ENCODE measurements at regions not wholly inside any gene's neighbourhood (a gene's known extent, or its start where the extent isn't known, plus 50 kb on each side); places are given as distances from the start of the nearest gene placed in this dataset.
A peak's percentile ranks its signal among the peaks of the same experiment; 100 is the strongest.

DNA sequence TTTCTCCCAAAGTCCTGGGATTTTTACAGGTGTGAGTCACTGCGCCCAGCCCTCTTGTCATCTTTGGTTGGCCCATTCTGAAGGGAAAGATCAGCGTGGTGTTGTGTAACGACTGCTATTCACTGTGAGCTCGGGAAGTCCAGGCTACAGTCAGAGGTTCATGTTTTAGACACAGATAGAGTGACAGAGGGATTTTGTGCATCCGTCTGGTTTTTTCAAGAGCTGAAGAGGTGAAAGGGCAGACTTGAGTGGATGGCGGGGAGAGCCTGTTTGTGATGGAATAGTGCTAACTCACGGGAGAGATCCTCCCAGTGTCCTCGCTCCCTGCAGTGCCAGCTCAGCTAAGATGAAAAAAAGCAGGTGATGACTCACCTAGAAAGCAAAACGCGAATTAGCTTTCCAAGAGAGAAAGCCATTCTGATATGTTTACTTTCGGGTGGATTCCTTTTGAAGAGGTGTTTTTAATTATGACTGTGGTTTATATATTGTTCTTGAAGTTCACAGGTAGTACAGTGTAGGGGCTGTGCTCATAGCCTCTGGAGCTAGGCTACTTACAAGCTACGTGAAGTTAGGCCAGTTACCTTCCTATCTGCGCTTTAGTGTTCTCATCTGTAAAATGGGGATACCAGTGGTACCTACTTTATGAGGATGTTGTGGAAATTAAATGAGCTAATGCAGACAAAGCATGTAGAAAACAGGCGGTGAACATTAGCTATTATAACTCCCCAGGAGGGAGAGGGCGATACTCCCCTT, 67.2 kb downstream of the C11orf91 start:
- DNase-seq (ENCODE audit: low read depth): peak; percentile 56
- no peaks in the 10 kb centered on the region for H3K27me3 ChIP-seq (ENCODE audit: control insufficient read depth, insufficient read depth, low read length)
- no peaks in the 10 kb centered on the region for H3K36me3 ChIP-seq (ENCODE audit: control insufficient read depth, insufficient read depth, low read length)
- no peak overlapping the region for H3K4me3 ChIP-seq (ENCODE audit: low read depth, low read length)
- TF ChIP-seq, protein P1, sequence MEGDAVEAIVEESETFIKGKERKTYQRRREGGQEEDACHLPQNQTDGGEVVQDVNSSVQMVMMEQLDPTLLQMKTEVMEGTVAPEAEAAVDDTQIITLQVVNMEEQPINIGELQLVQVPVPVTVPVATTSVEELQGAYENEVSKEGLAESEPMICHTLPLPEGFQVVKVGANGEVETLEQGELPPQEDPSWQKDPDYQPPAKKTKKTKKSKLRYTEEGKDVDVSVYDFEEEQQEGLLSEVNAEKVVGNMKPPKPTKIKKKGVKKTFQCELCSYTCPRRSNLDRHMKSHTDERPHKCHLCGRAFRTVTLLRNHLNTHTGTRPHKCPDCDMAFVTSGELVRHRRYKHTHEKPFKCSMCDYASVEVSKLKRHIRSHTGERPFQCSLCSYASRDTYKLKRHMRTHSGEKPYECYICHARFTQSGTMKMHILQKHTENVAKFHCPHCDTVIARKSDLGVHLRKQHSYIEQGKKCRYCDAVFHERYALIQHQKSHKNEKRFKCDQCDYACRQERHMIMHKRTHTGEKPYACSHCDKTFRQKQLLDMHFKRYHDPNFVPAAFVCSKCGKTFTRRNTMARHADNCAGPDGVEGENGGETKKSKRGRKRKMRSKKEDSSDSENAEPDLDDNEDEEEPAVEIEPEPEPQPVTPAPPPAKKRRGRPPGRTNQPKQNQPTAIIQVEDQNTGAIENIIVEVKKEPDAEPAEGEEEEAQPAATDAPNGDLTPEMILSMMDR (IDR thresholded peaks at IDR 0.05; ENCODE audit: insufficient read depth, low read length, poor library complexity, severe bottlenecking): no peak

DNA sequence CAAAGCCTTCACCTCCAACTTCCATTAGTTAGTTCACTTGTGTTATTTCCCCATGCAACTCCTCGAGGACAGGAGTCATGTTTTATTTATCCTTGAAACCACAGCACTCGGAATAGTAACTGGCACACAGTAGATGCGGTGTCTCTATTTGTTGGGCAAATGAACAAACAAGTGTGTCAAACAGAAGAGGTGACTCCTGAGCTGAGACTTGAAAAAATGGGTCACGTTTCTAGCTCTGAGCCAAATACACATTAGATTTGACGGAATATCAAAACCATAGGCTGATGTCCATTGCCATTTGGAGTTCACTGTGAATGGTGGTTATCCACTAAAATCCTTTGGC, 68.9 kb downstream of the C11orf91 start:
- no peak for DNase-seq (ENCODE audit: low read depth)
- Histone ChIP-seq H3K4me3 (ENCODE audit: low read depth, low read length) (no peak overlapping the region), H3K27me3 (ENCODE audit: control insufficient read depth, insufficient read depth, low read length) (no peaks in the 10 kb centered on the region), H3K36me3 (ENCODE audit: control insufficient read depth, insufficient read depth, low read length) (no peaks in the 10 kb centered on the region)
- TF ChIP-seq, protein P1 (IDR thresholded peaks at IDR 0.05; ENCODE audit: insufficient read depth, low read length, poor library complexity, severe bottlenecking): no peak

DNA sequence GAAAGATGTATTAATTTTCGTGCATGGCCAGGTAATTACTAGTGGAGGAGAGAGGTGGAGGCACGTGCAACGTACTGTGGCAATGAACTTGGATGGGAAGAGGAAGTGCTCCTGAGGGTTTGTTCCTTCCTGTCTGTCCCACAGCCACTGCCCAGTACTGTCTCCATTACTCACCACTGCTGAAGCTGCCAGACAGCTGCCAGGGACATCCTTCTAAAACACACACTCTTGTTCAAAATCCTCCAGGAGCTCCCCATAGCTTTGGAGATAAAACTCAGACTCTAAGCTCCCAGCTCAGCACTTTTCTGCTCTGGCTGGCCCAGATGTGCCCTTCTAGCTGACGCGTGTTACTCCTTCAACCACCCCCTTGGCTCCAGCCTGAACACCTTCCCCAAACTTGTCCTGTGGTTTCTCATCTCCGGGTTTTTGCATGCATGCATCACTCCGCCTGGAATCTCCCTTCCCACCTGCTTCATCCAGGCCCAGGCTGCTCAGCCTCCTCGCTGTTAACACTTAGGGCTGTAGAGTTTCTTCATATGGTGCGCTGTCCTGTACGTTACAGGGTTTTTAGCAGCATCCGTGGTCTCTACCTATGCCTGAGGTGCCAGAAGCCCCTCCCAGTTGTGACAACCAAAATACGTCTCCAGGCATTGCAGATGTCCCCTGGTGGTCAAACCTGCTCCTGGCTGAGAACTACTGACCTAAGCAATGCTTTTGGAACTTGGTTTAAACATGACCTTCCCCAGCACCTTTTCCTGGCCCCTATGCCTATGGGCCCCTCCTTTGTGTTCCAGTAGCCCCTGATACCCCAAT, 69.5 kb downstream of the C11orf91 start:
- no peak overlapping the region for H3K4me3 ChIP-seq (ENCODE audit: low read depth, low read length)
- H3K36me3 ChIP-seq (ENCODE audit: control insufficient read depth, insufficient read depth, low read length): no peaks in the 10 kb centered on the region
- no peak for DNase-seq (ENCODE audit: low read depth)
- TF ChIP-seq, protein P1 (IDR thresholded peaks at IDR 0.05; ENCODE audit: insufficient read depth, low read length, poor library complexity, severe bottlenecking): no peak
- H3K27me3 ChIP-seq (ENCODE audit: control insufficient read depth, insufficient read depth, low read length): no peaks in the 10 kb centered on the region

DNA sequence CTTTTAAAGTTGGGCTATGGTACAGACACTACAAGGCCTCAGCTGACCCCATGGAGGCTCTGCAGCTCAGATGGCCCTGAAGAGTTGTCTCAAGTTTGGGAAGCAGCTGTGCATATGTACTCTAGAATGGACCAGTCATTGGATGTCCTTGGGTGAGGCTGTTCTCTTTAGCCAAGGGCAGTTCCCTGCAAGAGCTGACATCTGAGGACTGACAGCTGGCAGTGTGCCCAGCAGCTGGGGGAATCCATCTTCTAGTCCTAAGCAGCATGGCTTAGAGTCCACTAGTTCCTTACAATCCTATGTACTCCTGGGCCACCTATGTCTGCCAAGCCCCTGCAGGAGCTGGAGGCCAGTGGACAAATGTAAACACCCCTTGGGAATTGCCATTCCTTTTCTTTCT, 76.5 kb downstream of the C11orf91 start:
- no peak overlapping the region for H3K4me3 ChIP-seq (ENCODE audit: low read depth, low read length)
- no peaks in the 10 kb centered on the region for H3K27me3 ChIP-seq (ENCODE audit: control insufficient read depth, insufficient read depth, low read length)
- DNase-seq (ENCODE audit: low read depth): no peak
- TF ChIP-seq, protein P1 (IDR thresholded peaks at IDR 0.05; ENCODE audit: insufficient read depth, low read length, poor library complexity, severe bottlenecking): no peak
- no peaks in the 10 kb centered on the region for H3K36me3 ChIP-seq (ENCODE audit: control insufficient read depth, insufficient read depth, low read length)

GRCh38 chr11:33622806-33623205, 77.8 kb downstream of the C11orf91 start:
- TF ChIP-seq, protein P1 (IDR thresholded peaks at IDR 0.05; ENCODE audit: insufficient read depth, low read length, poor library complexity, severe bottlenecking): no peak
- no peaks in the 10 kb centered on the region for H3K27me3 ChIP-seq (ENCODE audit: control insufficient read depth, insufficient read depth, low read length)
- no peaks in the 10 kb centered on the region for H3K36me3 ChIP-seq (ENCODE audit: control insufficient read depth, insufficient read depth, low read length)
- no peak for DNase-seq (ENCODE audit: low read depth)
- no peak overlapping the region for H3K4me3 ChIP-seq (ENCODE audit: low read depth, low read length)

Measured in kidney epithelial cell (primary cell).